Ishikawa (cell line): ENCODE measurements at regions not wholly inside any gene's neighbourhood (a gene's known extent, or its start where the extent isn't known, plus 50 kb on each side); places are given as distances from the start of the nearest gene placed in this dataset.

ENCODE experiments used
- CEBPB ChIP-seq: IDR thresholded peaks from 2 replicates; pipeline ENCODE4 v1.6.1; 2012
- CREB1 ChIP-seq: IDR thresholded peaks from 2 replicates; pipeline ENCODE4 v1.6.1; 2012; ENCODE audit warnings: low read depth
- EGR1 ChIP-seq: IDR thresholded peaks from 2 replicates; pipeline ENCODE4 v1.6.1; 2012
- EP300 ChIP-seq: IDR thresholded peaks from 2 replicates; pipeline ENCODE4 v1.6.1; 2012; ENCODE audit warnings: borderline replicate concordance
- FOXM1 ChIP-seq: IDR thresholded peaks from 2 replicates; pipeline ENCODE4 v1.6.1; 2012; ENCODE audit warnings: low read depth, borderline replicate concordance
- NFIC ChIP-seq: IDR thresholded peaks from 2 replicates; pipeline ENCODE4 v1.6.1; 2012
- RAD21 ChIP-seq: IDR thresholded peaks from 2 replicates; pipeline ENCODE4 v1.6.1; 2012; ENCODE audit warnings: low read depth
- TAF1 ChIP-seq: IDR thresholded peaks from 2 replicates; pipeline ENCODE4 v1.6.1; 2012; ENCODE audit warnings: low read depth, mild to moderate bottlenecking
- TCF12 ChIP-seq: IDR thresholded peaks from 2 replicates; pipeline ENCODE4 v1.6.1; 2012; ENCODE audit warnings: low read depth
- TEAD4 ChIP-seq: IDR thresholded peaks from 2 replicates; pipeline ENCODE4 v1.6.1; 2012
- YY1 ChIP-seq: IDR thresholded peaks from 2 replicates; pipeline ENCODE4 v1.6.1; 2012; ENCODE audit warnings: low read depth
- ZBTB7A ChIP-seq: IDR thresholded peaks from 2 replicates; pipeline ENCODE4 v1.6.1; 2012; ENCODE audit warnings: low read depth
- TF ChIP-seq, protein P1 (sequence below): IDR thresholded peaks from 2 replicates; pipeline ENCODE4 v1.6.1; 2012
- TF ChIP-seq, protein P2 (sequence below): IDR thresholded peaks from 2 replicates; pipeline ENCODE4 v1.6.1; 2012
- TF ChIP-seq, protein P3 (sequence below): IDR thresholded peaks from 2 replicates; pipeline ENCODE4 v1.6.1; 2012; ENCODE audit warnings: low read depth, mild to moderate bottlenecking

DNA sequence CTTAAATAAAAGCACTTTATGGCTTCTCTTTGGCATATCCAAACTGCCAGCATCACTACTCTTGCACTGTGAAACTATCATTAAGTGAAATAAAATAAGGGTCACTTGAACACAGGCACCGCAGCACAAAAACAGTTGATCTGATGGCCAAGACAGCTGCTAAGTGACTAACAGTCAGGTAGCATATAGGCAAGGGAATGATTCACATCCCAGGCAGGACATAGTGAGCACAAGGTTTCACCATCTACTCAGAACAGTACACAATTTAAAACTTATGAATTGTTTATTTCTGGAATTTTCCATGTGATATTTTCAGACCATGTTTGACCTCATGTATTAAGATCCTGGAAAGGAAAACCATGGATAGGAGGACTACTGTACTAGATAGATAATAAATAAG, 214.2 kb downstream of the MREG start:
- no peak for TF ChIP-seq RAD21
- TF ChIP-seq, protein P1, sequence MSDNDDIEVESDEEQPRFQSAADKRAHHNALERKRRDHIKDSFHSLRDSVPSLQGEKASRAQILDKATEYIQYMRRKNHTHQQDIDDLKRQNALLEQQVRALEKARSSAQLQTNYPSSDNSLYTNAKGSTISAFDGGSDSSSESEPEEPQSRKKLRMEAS = no peak
- no peak for TF ChIP-seq CREB1
- TF ChIP-seq, protein P2, sequence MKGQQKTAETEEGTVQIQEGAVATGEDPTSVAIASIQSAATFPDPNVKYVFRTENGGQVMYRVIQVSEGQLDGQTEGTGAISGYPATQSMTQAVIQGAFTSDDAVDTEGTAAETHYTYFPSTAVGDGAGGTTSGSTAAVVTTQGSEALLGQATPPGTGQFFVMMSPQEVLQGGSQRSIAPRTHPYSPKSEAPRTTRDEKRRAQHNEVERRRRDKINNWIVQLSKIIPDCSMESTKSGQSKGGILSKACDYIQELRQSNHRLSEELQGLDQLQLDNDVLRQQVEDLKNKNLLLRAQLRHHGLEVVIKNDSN = no peak
- TF ChIP-seq TEAD4 = no peak
- TF ChIP-seq EP300 = no peak
- no peak for TF ChIP-seq TCF12
- TF ChIP-seq YY1 = no peak
- no peak for TF ChIP-seq ZBTB7A
- no peak for TF ChIP-seq CEBPB
- no peak for TF ChIP-seq FOXM1
- TF ChIP-seq, protein P3, sequence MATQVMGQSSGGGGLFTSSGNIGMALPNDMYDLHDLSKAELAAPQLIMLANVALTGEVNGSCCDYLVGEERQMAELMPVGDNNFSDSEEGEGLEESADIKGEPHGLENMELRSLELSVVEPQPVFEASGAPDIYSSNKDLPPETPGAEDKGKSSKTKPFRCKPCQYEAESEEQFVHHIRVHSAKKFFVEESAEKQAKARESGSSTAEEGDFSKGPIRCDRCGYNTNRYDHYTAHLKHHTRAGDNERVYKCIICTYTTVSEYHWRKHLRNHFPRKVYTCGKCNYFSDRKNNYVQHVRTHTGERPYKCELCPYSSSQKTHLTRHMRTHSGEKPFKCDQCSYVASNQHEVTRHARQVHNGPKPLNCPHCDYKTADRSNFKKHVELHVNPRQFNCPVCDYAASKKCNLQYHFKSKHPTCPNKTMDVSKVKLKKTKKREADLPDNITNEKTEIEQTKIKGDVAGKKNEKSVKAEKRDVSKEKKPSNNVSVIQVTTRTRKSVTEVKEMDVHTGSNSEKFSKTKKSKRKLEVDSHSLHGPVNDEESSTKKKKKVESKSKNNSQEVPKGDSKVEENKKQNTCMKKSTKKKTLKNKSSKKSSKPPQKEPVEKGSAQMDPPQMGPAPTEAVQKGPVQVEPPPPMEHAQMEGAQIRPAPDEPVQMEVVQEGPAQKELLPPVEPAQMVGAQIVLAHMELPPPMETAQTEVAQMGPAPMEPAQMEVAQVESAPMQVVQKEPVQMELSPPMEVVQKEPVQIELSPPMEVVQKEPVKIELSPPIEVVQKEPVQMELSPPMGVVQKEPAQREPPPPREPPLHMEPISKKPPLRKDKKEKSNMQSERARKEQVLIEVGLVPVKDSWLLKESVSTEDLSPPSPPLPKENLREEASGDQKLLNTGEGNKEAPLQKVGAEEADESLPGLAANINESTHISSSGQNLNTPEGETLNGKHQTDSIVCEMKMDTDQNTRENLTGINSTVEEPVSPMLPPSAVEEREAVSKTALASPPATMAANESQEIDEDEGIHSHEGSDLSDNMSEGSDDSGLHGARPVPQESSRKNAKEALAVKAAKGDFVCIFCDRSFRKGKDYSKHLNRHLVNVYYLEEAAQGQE = no peak
- no peak for TF ChIP-seq NFIC
- TF ChIP-seq EGR1 = no peak
- TF ChIP-seq TAF1 = no peak

DNA sequence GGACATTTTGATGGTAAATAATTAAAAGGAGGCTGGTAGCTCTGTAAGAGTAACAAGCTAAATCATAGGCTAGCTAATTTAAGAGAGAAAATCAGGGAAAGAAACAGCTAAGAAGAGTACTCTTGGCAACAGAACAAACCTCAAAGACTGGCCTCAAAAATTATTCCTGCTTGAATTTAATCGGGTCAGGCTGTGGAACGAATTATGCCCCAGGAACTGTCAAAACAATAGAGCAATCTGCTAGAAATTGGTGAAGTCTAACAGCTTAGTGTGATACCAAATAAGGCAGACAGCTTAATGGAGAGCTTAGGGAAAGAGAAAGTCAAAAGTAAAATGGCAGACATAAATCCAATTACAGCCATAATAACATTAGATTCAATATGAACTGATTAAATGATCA, 215.7 kb downstream of the MREG start:
- TF ChIP-seq TCF12 (no peak), ZBTB7A (no peak), EP300 (no peak), CREB1 (no peak), EGR1 (no peak), TEAD4 (no peak), RAD21 (no peak), YY1 (no peak), NFIC (no peak), TAF1 (no peak)
- TF ChIP-seq, protein P2 = no peak
- TF ChIP-seq, protein P3 = no peak
- TF ChIP-seq, protein P1 = no peak

DNA sequence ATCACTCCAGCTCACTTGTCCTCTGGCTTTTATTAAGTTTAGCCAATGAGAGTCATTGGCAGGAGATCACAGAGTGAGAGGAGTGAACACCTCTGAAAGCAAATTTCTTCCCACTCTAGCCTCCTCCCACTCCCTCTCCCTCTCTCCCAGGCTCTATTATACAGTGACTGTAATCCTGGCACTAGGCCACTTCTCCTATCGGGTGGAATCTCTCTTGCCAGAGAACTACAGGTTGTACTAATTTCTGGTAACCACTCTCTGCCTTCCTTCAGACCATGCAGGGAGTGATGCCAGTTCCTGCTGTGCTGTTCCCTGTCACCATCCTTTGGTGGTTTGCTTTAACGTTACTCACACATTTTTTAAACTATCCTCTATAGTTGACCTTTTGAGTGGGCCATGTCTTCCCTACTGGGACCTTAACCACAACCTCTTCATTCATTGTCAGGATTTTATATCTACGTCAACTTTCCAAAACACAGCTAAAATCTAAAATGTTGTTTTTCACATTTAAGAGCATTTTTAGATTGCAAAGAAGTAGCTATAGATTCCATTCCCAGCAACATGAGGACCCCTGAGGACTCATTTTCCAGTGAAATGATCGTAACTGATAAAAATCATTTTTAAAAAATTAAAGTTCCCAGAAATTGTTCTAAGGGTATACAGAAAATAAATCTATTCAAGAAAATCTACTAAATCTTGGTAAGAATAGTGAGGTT, 217.1 kb downstream of the MREG start:
- no peak for TF ChIP-seq ZBTB7A
- TF ChIP-seq TAF1 = no peak
- TF ChIP-seq EGR1 = no peak
- TF ChIP-seq, protein P2 = no peak
- no peak for TF ChIP-seq TEAD4

DNA sequence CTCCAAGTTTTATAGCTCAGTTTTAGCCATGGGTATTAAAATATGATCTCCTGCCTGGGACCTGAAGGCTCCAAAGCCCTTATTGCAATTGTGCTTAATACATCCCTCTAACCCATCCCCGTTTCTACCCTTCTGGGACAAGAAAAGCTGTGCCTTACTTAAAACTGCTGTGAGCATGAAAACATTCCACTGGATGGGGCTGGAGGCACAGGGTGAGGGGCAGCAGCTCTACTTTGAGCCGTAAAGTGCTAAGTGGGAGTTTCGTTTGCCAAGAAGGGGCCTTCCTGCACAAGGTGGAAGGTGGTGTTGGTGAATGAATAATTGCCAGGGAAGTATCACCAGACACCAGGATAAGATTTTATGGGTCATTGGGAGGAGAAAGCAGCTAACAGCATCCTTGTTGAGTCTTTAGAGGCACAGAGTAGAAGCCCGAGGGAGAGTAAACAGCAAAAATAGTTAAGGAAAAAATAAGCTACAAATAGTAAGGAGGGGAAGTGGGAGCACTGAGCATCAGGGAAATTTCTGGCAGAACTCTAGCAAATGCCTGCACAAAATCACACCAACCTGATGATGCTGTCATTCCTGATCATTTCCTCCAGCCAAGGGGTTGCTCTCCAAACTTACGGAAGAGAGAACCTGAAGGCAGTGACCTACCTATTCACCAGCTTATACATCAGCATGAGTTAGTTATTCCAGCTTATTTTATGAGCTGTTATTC, 218.4 kb downstream of the MREG start:
- TF ChIP-seq NFIC (no peak), TCF12 (no peak), ZBTB7A (no peak)
- TF ChIP-seq, protein P3 = no peak
